ENCODE measurements at regions not wholly inside any gene's neighbourhood (a gene's known extent, or its start where the extent isn't known, plus 50 kb on each side); places are given as distances from the start of the nearest gene placed in this dataset.

GRCh38 chr18:77374446-77374805, 124.8 kb downstream of the GALR1 start:
- no peak overlapping the region for H3K4me2 ChIP-seq (ENCODE audit: low read depth, low read length)
- ChIA-PET POLR2A (no interaction called here), CTCF (ENCODE audit: low intra/inter-chr PET ratio, low total read pairs) (no interaction called here)
- no peak overlapping the region for H3K4me3 ChIP-seq (replicated peaks in 1 of 3; ENCODE audit: insufficient read depth in 1 of 3, low read depth in 2 of 3, low read length in 3 of 3)
- H3K27me3 ChIP-seq (ENCODE audit: control insufficient read depth in 1 of 2, insufficient read depth in 2 of 2, low read length in 2 of 2) = peaks cover 0 to 8% of the 10 kb centered on the region in 2 experiments; a peak in 2 of 5 replicates
- H3K79me2 ChIP-seq (ENCODE audit: insufficient read depth, low read length) = no peaks in the 10 kb centered on the region
- no peak overlapping the region for H2AFZ ChIP-seq (ENCODE audit: low read length)
- no peak for DNase-seq (ENCODE audit: low spot score)
- H3K27ac ChIP-seq (ENCODE audit: extremely low read length, insufficient read depth, low read length) = no peak overlapping the region
- H3K9me3 ChIP-seq (ENCODE audit: low read length) = peaks cover 14% of the 10 kb centered on the region
- intact Hi-C loops (cut with micrococcal nuclease; ENCODE audit: unreplicated experiment) = no loop called here
- ATAC-seq = no peak
- no TSS peak for BruUV-seq (replicated peaks)
- no peak overlapping the region for H3K9ac ChIP-seq (ENCODE audit: insufficient read depth, low read depth, low read length)
- in situ Hi-C loops (cut with HindIII; ENCODE audit: extremely low pct_ligation_motif_present, low pct_unique_long_range_greater_than_20kb) = no loop called here
- no peak for TF ChIP-seq ZMYM3 (CRISPR knock-in tag; IDR thresholded peaks at IDR 0.05)
- no peak for TF ChIP-seq PLRG1 (conservative IDR thresholded peaks at IDR 0.05)
- TF ChIP-seq GLMP (CRISPR knock-in tag; IDR thresholded peaks at IDR 0.05; ENCODE audit: borderline replicate concordance) = no peak
- no peak for TF ChIP-seq ZNF670 (CRISPR knock-in tag; IDR thresholded peaks at IDR 0.05; ENCODE audit: borderline replicate concordance)
- no peak for TF ChIP-seq ZNF207 (IDR thresholded peaks at IDR 0.05; ENCODE audit: borderline replicate concordance)
- no peak for TF ChIP-seq ZEB1 (IDR thresholded peaks at IDR 0.05; ENCODE audit: insufficient replicate concordance, low read depth)
- TF ChIP-seq TRIM24 (CRISPR knock-in tag; IDR thresholded peaks at IDR 0.05) = no peak
- no peak for TF ChIP-seq FIP1L1 (IDR thresholded peaks at IDR 0.05; ENCODE audit: borderline replicate concordance, insufficient read depth, low read depth, low read length)
- no peak for TF ChIP-seq YEATS2 (CRISPR knock-in tag; IDR thresholded peaks at IDR 0.05; ENCODE audit: borderline replicate concordance)
- H3K4me1 ChIP-seq (ENCODE audit: insufficient read depth, low read length) = no peaks in the 10 kb centered on the region
- H3K36me3 ChIP-seq (replicated peaks in 1 of 2; ENCODE audit: control insufficient read depth in 1 of 2, insufficient read depth in 2 of 2, low read length in 2 of 2) = no peaks in the 10 kb centered on the region
- WGBS (ENCODE audit: low lambda C conversion rate) = 44% methylated on average over 10 of the region's 10 CpGs
- no peaks in the 10 kb centered on the region for H4K20me1 ChIP-seq (ENCODE audit: insufficient read depth, low read length)
- no peak for FAIRE-seq

All from HepG2 (cell line).